EH (cell line): ENCODE measurements at regions not wholly inside any gene's neighbourhood (a gene's known extent, or its start where the extent isn't known, plus 50 kb on each side); places are given as distances from the start of the nearest gene placed in this dataset.

Experiments used
- DNase-seq: peaks from one replicate; pipeline ENCODE4 v3.0.0-alpha.2; 2015; ENCODE audit warnings: low read depth

- DNase-seq, result no peak
Observed at GRCh38 chr18:24786027-24786426, 325.6 kb downstream of the HRH4 start.

DNA sequence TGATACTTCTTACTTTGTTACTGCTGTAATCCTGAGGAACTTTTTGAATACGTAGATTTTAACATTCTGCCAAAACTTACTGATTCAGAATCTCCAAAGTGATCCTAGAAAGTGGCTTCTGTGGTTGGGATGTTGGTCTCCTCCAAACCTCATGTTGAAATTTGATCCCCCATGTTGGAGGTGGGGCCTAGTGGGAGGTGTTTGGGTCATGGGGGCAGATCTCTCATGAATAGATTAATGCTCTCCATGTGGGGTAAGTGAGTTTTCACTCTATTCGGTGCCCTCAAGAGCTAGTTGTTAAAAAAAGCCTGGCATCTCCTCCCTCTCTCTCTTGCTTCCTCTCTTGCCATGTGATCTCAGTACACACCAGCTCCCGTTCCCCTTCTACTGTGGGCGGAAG is 329.9 kb downstream of the HRH4 start:
- DNase-seq, result no peak

DNA sequence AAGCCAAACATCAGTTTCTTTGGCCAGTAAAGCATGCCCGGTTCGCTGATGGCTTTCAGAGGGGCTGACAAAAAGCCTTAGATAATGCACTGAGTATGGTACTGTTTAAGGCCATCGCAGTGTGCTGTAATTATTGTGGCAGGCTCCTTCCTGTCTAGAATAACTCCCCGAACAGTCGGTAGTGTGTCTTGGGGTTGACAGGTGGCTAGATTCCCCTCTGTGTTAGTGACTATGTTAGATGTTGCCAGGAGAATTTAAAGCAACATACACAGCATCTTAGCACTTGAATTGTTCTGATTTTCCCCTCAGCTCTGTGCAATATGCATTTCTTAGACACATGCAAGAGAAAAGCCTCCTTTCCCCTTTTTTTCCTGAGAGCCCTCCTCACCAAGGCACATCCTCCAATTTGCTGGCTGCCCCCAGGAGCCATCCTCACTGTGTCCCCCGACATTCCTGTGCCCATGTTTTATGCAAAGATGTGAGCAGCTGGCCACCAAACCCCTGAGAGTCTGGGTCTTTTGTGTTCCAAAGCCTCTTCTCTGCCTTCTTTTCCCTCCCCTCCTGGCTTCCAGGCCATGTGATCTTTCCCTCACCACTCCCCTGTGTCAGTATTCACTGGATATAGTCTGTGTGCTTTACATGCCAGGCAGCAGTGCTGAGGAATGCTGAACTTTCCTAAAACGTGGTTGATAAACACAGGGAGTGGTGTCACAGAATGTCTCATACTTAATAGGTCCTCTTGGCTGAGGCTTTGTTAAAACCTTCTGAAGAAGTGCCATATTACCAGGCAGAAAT is 331.5 kb downstream of the HRH4 start:
- peak; percentile 11 for DNase-seq

DNA sequence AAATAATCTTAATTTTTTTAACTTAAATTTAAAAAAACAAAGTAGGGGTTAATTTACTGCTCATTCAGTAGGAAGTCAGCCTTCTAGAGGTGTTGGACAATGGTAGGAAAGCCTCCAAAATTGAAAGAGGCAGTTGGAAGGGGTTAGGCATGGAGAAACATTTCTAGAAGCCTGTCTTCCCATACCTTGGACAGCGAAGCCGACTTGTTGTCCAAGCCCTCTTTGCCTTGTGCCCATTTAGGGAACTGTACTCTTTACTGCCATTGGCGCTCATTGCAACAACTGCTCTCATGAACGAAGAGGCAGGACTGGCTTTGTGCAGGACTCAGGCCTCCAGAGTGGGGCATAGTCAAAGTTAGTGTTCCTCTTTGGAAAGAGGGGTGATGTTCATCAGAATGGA is 333.3 kb downstream of the HRH4 start:
- DNase-seq, result no peak

GRCh38 chr18:24795129-24795528 is 334.7 kb downstream of the HRH4 start:
- no peak for DNase-seq

- no peak for DNase-seq
Observed at GRCh38 chr18:24797981-24798380, 337.5 kb downstream of the HRH4 start.

DNA sequence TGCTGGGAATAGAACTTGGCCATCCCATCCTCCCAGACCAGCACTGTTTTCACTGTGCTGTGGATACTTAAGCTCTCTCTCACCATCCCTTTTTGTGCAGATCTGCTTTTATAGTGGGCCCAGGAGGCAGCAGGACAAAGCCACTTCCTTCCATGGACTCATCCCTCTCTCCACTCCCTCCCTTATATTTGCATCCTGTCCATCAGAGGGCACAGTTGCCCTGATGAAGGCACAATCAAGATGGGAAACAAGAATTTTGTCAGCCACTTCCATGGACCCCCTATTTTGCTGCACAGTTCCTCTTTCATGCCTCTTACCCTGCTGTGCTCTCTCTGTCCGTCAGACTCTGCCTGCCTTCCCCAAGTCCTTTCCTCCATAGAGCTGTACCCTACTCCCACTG is 338.7 kb downstream of the HRH4 start:
- peak; percentile 21 for DNase-seq

DNA sequence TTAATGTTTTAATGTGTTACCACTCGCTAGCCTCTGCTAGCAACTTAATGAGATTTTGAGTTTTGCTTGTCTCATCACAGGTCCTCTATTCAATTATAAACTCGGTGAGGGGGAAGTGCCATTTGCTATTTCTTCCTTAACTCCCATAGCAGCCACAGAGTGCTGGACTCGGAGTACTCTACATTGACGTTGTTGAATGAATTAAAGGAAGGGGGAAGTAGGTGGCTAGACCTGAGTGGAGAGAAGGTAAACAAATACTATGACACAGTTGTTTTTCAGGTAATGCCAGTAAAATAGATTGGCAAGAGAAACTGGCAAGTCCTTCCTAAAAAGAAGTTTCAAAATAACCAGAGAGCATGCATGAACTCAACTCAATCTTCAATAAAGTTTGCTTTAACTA is 339.3 kb downstream of the HRH4 start:
- DNase-seq, result no peak

GRCh38 chr18:24801001-24801400 is 340.6 kb downstream of the HRH4 start:
- DNase-seq, result peak; percentile 57

DNA sequence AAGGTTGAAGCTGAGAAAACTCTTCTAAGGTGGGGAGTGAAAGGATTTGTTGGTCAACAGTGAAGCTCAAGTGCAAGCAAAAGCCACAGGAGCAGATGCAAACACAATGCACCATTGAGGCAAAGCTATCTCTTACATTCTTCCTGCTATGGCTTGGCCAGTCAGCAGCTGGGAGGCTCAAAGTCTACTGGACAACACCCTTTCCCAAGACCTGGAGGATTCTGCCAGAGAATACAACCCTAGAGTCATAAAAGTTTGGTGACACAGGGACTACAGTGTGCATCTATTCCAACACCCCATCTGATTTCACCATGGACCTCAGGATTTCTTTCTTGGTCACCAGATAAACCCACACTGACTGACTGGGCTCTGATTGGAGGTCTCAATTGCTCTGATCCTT is 342.0 kb downstream of the HRH4 start:
- no peak for DNase-seq

DNA sequence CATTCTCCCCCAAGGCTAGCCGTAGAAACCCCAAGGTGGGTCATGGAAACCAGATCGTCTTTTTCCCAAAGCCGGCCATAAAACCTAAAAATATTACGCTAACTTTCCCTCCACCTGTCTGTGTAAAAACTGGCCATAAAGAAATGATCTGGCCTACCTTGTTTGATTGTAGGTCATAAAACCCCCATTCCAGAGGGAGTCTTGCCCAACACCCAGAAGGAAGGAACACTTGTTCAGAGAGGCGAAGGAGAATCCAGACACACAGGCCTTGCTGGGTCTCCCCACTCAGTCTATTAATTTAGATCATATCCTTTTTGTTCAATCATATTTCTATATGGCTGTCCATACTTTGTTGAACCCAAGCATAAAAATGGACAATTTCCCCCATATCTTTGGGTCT is 344.7 kb downstream of the HRH4 start:
- no peak for DNase-seq

- DNase-seq, result no peak
Observed at GRCh38 chr18:24809173-24809950, 348.9 kb downstream of the HRH4 start.

GRCh38 chr18:24810561-24811305 is 350.3 kb downstream of the HRH4 start:
- DNase-seq, result no peak

DNA sequence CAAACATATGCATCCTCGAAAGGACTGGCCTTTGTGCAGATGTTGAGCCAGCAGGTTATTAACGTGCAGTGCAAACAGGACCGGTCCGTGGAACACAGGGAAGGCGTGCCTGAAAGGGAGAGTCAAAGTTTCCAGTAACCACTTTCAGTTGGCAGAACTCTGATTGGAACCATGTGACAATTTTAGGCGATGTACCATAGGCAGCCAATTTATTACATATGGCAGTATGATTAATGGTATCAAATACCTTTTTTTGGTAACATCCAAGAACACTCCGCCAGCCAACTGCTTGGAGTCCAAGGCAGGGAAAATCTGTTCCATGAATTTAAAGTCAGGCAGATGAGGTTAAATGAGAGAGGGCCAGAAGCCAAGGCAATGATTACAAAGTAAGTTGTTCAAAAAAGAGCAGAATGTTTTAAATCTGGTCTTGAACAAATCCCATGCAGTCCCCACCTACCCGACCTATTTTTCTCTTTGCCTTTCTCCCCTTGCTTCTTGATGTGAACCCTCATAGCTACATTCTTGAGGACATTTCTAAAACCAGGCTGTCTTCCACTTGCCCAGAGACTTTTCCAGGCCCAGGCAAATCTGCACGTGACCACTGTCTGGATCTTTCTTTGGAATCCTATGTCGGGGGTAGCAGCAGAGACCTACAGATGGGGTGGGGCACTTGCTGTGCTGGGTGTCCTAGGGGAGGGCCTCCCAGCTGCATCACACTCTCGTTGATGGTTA is 351.7 kb downstream of the HRH4 start:
- DNase-seq, result no peak

GRCh38 chr18:24814521-24814920 is 354.1 kb downstream of the HRH4 start:
- DNase-seq, result no peak

GRCh38 chr18:24817150-24817549 is 356.7 kb downstream of the HRH4 start:
- no peak for DNase-seq

GRCh38 chr18:24817587-24818371 is 357.3 kb downstream of the HRH4 start:
- no peak for DNase-seq

DNA sequence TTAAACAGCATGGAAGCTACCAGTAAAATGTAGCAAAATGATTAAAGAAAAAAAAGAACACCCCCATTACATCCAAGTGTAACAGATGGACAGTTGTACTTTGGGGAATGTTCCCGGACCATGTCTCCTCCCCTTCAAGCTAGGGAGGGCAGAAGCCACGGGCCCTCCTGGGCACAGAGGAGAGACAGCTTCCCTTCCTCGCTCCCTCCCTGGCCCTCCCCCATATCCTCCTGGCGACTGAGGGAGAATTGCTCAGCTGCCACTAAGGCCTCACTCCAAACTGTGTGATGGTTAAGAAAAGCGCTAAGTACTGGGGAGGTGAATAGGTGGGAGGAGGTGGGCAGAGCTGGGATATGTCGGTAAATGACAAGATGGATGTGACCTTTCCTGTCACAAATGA is 358.0 kb downstream of the HRH4 start:
- no peak for DNase-seq

GRCh38 chr18:24819141-24819890 is 358.9 kb downstream of the HRH4 start:
- no peak for DNase-seq

GRCh38 chr18:24825397-24825796 is 365.0 kb downstream of the HRH4 start:
- DNase-seq, result no peak

GRCh38 chr18:24826605-24827004 is 366.2 kb downstream of the HRH4 start:
- no peak for DNase-seq
